Keratinocyte (primary cell): ENCODE measurements at regions not wholly inside any gene's neighbourhood (a gene's known extent, or its start where the extent isn't known, plus 50 kb on each side); places are given as distances from the start of the nearest gene placed in this dataset.

Experiments used
- DNase-seq: peaks from one replicate; pipeline ENCODE4 v3.0.0-alpha.2; 2011; ENCODE audit warnings: low read depth, missing footprints, low spot score
- FAIRE-seq: peaks from 2 replicates; lab custom pipeline; 2011; peaks lifted over from hg19 to GRCh38; lab: Jason Lieb, UNC
- H2AFZ ChIP-seq: 2 replicates; pipeline ENCODE4 v1.6.0; 2012; ENCODE audit warnings: low read length, control low read depth, inconsistent platforms; ENCODE audit not compliant: control insufficient read depth
- H3K27ac ChIP-seq: 2 replicates; pipeline ENCODE4 v1.5.1; 2011; ENCODE audit warnings: low read length; ENCODE audit not compliant: control insufficient read depth, insufficient read depth
- H3K27me3 ChIP-seq: 3 replicates; pipeline ENCODE4 v1.6.0; 2011; ENCODE audit warnings: low read length; ENCODE audit not compliant: control insufficient read depth, insufficient read depth; ENCODE audit errors: extremely low read depth
- H3K36me3 ChIP-seq, 2 experiments: 2 replicates in 1 of 2; 3 replicates in 1 of 2; pipeline ENCODE4 v1.5.1; 2011; ENCODE audit warnings: low read length in 2 of 2, mild to moderate bottlenecking in 1 of 2; ENCODE audit not compliant: control insufficient read depth in 2 of 2, insufficient read depth in 2 of 2; ENCODE audit errors: extremely low read depth in 1 of 2
- H3K4me1 ChIP-seq: 3 replicates; pipeline ENCODE4 v1.5.1; 2011; ENCODE audit warnings: low read length; ENCODE audit not compliant: control insufficient read depth, insufficient read depth; ENCODE audit errors: extremely low read depth
- H3K4me2 ChIP-seq: 3 replicates; pipeline ENCODE4 v1.6.0; 2011; ENCODE audit warnings: low read depth, low read length; ENCODE audit not compliant: control insufficient read depth, insufficient read depth; ENCODE audit errors: extremely low read depth
- H3K4me3 ChIP-seq, 3 experiments: fragments of 200-600 bp in 1 of 3; sonication (generic) in 1 of 3; 2 replicates in 2 of 3; 3 replicates in 1 of 3; pipeline ENCODE4 v1.5.1; 2011 to 2016; ENCODE audit warnings: low read length in 3 of 3, mild to moderate bottlenecking in 3 of 3, control low read depth in 2 of 3, inconsistent platforms in 1 of 3, low read depth in 1 of 3, mixed read lengths in 1 of 3, mixed run types in 1 of 3, moderate library complexity in 1 of 3; ENCODE audit not compliant: control insufficient read depth in 2 of 3, insufficient read depth in 2 of 3; ENCODE audit errors: extremely low read depth in 1 of 3
- H3K79me2 ChIP-seq: 2 replicates; pipeline ENCODE4 v1.6.0; 2012; ENCODE audit warnings: low read length; ENCODE audit not compliant: control insufficient read depth, insufficient read depth
- H3K9ac ChIP-seq: 3 replicates; pipeline ENCODE4 v1.6.0; 2011; ENCODE audit warnings: low read length; ENCODE audit not compliant: control insufficient read depth, insufficient read depth; ENCODE audit errors: extremely low read depth
- H3K9me1 ChIP-seq: 3 replicates; pipeline ENCODE4 v1.6.0; 2011; ENCODE audit warnings: low read length; ENCODE audit not compliant: control insufficient read depth, insufficient read depth; ENCODE audit errors: extremely low read depth
- H3K9me3 ChIP-seq: 2 replicates; pipeline ENCODE4 v1.5.1; 2012; ENCODE audit warnings: low read depth, low read length; ENCODE audit not compliant: control insufficient read depth
- H4K20me1 ChIP-seq: 3 replicates; pipeline ENCODE4 v1.6.0; 2011; ENCODE audit warnings: low read length; ENCODE audit not compliant: control insufficient read depth, insufficient read depth; ENCODE audit errors: extremely low read depth
- CTCF ChIP-seq, 3 experiments: IDR thresholded peaks in 1 of 3; conservative IDR thresholded peaks in 1 of 3; optimal IDR thresholded peaks in 1 of 3; 2 replicates in 2 of 3; 3 replicates in 1 of 3; pipeline versions ENCODE3 to v1.5.1; 2011; ENCODE audit warnings: low read length in 3 of 3, mild to moderate bottlenecking in 3 of 3, moderate library complexity in 2 of 3, control low read depth in 1 of 3, inconsistent platforms in 1 of 3; ENCODE audit not compliant: insufficient read depth in 2 of 3; ENCODE audit errors: extremely low read depth in 1 of 3
- EZH2 ChIP-seq: IDR thresholded peaks from one replicate; pipeline ENCODE4 v1.6.1; 2012; ENCODE audit warnings: inconsistent platforms, mild to moderate bottlenecking, low read length, moderate library complexity
- dilution Hi-C: fragments of 300-500 bp; cut with MboI; formaldehyde crosslinking; loops from one replicate; pipeline ENCODE4 v1.7.0; 2020; ENCODE audit warnings: low sequenced_read_pairs; ENCODE audit not compliant: extremely low pct_ligation_motif_present

- H3K4me3 ChIP-seq = no peak overlapping the region
- no peak for DNase-seq
- H3K9ac ChIP-seq = no peak overlapping the region
- no peak overlapping the region for H3K27ac ChIP-seq
- no peaks in the 10 kb centered on the region for H3K36me3 ChIP-seq
- no peaks in the 10 kb centered on the region for H3K79me2 ChIP-seq
- no peak overlapping the region for H3K4me2 ChIP-seq
- dilution Hi-C loops = no loop called here
- no peaks in the 10 kb centered on the region for H3K27me3 ChIP-seq
- TF ChIP-seq CTCF (optimal IDR thresholded peaks at IDR 0.05 in 1 of 3, IDR thresholded peaks at IDR 0.05 in 1 of 3, conservative IDR thresholded peaks at IDR 0.05 in 1 of 3; ENCODE audit: extremely low read depth in 1 of 3, insufficient read depth in 2 of 3, low read length in 3 of 3) (no peak), EZH2 (no peak)
- no peak overlapping the region for H2AFZ ChIP-seq
- no peaks in the 10 kb centered on the region for H3K9me3 ChIP-seq
- H3K4me1 ChIP-seq = no peaks in the 10 kb centered on the region
- no peak for FAIRE-seq
- no peaks in the 10 kb centered on the region for H4K20me1 ChIP-seq
- H3K9me1 ChIP-seq = no peaks in the 10 kb centered on the region
Measured at GRCh38 chr21:18023711-18024110, 204.6 kb upstream of the C21orf91 start.

- H3K9me1 ChIP-seq = no peaks in the 10 kb centered on the region
- H3K27me3 ChIP-seq = no peaks in the 10 kb centered on the region
- dilution Hi-C loops = no loop called here
- H3K4me3 ChIP-seq = no peak overlapping the region
- no peak overlapping the region for H3K27ac ChIP-seq
- no peaks in the 10 kb centered on the region for H3K79me2 ChIP-seq
- H4K20me1 ChIP-seq = no peaks in the 10 kb centered on the region
- H3K4me2 ChIP-seq = no peak overlapping the region
- no peaks in the 10 kb centered on the region for H3K9me3 ChIP-seq
- FAIRE-seq (no peak), DNase-seq (no peak)
- no peaks in the 10 kb centered on the region for H3K36me3 ChIP-seq
- TF ChIP-seq CTCF (optimal IDR thresholded peaks at IDR 0.05 in 1 of 3, IDR thresholded peaks at IDR 0.05 in 1 of 3, conservative IDR thresholded peaks at IDR 0.05 in 1 of 3; ENCODE audit: extremely low read depth in 1 of 3, insufficient read depth in 2 of 3, low read length in 3 of 3) (no peak), EZH2 (no peak)
- H3K4me1 ChIP-seq = no peaks in the 10 kb centered on the region
- H2AFZ ChIP-seq = no peak overlapping the region
- H3K9ac ChIP-seq = no peak overlapping the region
Measured at GRCh38 chr21:18023157-18023556, 204.0 kb upstream of the C21orf91 start.
